Ishikawa (cell line): ENCODE measurements at regions not wholly inside any gene's neighbourhood (a gene's known extent, or its start where the extent isn't known, plus 50 kb on each side); places are given as distances from the start of the nearest gene placed in this dataset.

ENCODE experiments used
- CEBPB ChIP-seq: IDR thresholded peaks from 2 replicates; pipeline ENCODE4 v1.6.1; 2012
- CREB1 ChIP-seq: IDR thresholded peaks from 2 replicates; pipeline ENCODE4 v1.6.1; 2012; ENCODE audit warnings: low read depth
- EGR1 ChIP-seq: IDR thresholded peaks from 2 replicates; pipeline ENCODE4 v1.6.1; 2012
- EP300 ChIP-seq: IDR thresholded peaks from 2 replicates; pipeline ENCODE4 v1.6.1; 2012; ENCODE audit warnings: borderline replicate concordance
- FOXM1 ChIP-seq: IDR thresholded peaks from 2 replicates; pipeline ENCODE4 v1.6.1; 2012; ENCODE audit warnings: low read depth, borderline replicate concordance
- NFIC ChIP-seq: IDR thresholded peaks from 2 replicates; pipeline ENCODE4 v1.6.1; 2012
- RAD21 ChIP-seq: IDR thresholded peaks from 2 replicates; pipeline ENCODE4 v1.6.1; 2012; ENCODE audit warnings: low read depth
- TAF1 ChIP-seq: IDR thresholded peaks from 2 replicates; pipeline ENCODE4 v1.6.1; 2012; ENCODE audit warnings: low read depth, mild to moderate bottlenecking
- TCF12 ChIP-seq: IDR thresholded peaks from 2 replicates; pipeline ENCODE4 v1.6.1; 2012; ENCODE audit warnings: low read depth
- USF1 ChIP-seq: IDR thresholded peaks from 2 replicates; pipeline ENCODE4 v1.6.1; 2012
- YY1 ChIP-seq: IDR thresholded peaks from 2 replicates; pipeline ENCODE4 v1.6.1; 2012; ENCODE audit warnings: low read depth
- TF ChIP-seq, protein P1 (sequence below): IDR thresholded peaks from 2 replicates; pipeline ENCODE4 v1.6.1; 2012; ENCODE audit warnings: low read depth, mild to moderate bottlenecking
- TF ChIP-seq, protein P2 (sequence below): IDR thresholded peaks from 2 replicates; pipeline ENCODE4 v1.6.1; 2012

DNA sequence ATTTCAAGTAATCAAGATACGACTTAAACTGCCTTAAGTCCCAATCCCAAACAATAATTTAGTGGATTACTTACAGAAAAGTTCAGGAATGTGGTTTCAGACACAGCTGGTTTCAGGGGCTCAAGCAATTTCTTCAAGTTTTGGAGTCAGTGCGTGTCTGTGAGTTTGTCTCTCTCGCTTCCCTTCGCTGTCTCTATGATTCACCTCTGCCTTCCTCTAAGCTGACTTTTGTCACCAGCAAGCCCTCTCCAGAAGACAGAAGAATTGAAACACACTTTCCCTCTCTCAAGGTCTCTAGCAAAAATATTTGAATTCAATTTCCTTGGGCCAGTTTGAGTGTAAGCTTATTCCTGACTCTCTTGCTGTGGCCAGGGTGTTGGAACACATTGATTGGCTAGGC is 392.4 kb downstream of the EDEM1 start:
- TF ChIP-seq, protein P1, sequence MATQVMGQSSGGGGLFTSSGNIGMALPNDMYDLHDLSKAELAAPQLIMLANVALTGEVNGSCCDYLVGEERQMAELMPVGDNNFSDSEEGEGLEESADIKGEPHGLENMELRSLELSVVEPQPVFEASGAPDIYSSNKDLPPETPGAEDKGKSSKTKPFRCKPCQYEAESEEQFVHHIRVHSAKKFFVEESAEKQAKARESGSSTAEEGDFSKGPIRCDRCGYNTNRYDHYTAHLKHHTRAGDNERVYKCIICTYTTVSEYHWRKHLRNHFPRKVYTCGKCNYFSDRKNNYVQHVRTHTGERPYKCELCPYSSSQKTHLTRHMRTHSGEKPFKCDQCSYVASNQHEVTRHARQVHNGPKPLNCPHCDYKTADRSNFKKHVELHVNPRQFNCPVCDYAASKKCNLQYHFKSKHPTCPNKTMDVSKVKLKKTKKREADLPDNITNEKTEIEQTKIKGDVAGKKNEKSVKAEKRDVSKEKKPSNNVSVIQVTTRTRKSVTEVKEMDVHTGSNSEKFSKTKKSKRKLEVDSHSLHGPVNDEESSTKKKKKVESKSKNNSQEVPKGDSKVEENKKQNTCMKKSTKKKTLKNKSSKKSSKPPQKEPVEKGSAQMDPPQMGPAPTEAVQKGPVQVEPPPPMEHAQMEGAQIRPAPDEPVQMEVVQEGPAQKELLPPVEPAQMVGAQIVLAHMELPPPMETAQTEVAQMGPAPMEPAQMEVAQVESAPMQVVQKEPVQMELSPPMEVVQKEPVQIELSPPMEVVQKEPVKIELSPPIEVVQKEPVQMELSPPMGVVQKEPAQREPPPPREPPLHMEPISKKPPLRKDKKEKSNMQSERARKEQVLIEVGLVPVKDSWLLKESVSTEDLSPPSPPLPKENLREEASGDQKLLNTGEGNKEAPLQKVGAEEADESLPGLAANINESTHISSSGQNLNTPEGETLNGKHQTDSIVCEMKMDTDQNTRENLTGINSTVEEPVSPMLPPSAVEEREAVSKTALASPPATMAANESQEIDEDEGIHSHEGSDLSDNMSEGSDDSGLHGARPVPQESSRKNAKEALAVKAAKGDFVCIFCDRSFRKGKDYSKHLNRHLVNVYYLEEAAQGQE, result no peak
- TF ChIP-seq YY1, result no peak
- no peak for TF ChIP-seq EP300
- TF ChIP-seq TAF1, result no peak
- no peak for TF ChIP-seq EGR1
- TF ChIP-seq RAD21, result no peak
- no peak for TF ChIP-seq TCF12
- no peak for TF ChIP-seq FOXM1
- no peak for TF ChIP-seq USF1
- no peak for TF ChIP-seq CREB1
- TF ChIP-seq, protein P2, sequence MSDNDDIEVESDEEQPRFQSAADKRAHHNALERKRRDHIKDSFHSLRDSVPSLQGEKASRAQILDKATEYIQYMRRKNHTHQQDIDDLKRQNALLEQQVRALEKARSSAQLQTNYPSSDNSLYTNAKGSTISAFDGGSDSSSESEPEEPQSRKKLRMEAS, result no peak
- no peak for TF ChIP-seq CEBPB
- no peak for TF ChIP-seq NFIC
